ENCODE measurements at regions not wholly inside any gene's neighbourhood (a gene's known extent, or its start where the extent isn't known, plus 50 kb on each side); places are given as distances from the start of the nearest gene placed in this dataset.

- no peaks in the 10 kb centered on the region for H3K36me3 ChIP-seq (ENCODE audit: insufficient read depth)
- no peak overlapping the region for H3K9ac ChIP-seq
- no peak overlapping the region for H3K27ac ChIP-seq
- H3K79me2 ChIP-seq (ENCODE audit: insufficient read depth, low read depth), result no peaks in the 10 kb centered on the region
- H3K4me3 ChIP-seq (IDR thresholded peaks at IDR 0.05; ENCODE audit: insufficient read depth, low read depth, low read length), result no peak overlapping the region
- H4K20me1 ChIP-seq (ENCODE audit: insufficient read depth), result no peaks in the 10 kb centered on the region
- no peak overlapping the region for H3K4me2 ChIP-seq
- H2AFZ ChIP-seq (ENCODE audit: low read depth), result no peak overlapping the region
- no peaks in the 10 kb centered on the region for H3K4me1 ChIP-seq (ENCODE audit: low read depth, poor library complexity, severe bottlenecking)
- no peak for TF ChIP-seq CTCF (conservative IDR thresholded peaks at IDR 0.05; ENCODE audit: low read depth, low read length)
- no peaks in the 10 kb centered on the region for H3K27me3 ChIP-seq (ENCODE audit: insufficient read depth, low read depth)
These were observed 1089.2 kb upstream of the AUTS2 start for GRCh38 chr7:68509054-68509453.

DNA sequence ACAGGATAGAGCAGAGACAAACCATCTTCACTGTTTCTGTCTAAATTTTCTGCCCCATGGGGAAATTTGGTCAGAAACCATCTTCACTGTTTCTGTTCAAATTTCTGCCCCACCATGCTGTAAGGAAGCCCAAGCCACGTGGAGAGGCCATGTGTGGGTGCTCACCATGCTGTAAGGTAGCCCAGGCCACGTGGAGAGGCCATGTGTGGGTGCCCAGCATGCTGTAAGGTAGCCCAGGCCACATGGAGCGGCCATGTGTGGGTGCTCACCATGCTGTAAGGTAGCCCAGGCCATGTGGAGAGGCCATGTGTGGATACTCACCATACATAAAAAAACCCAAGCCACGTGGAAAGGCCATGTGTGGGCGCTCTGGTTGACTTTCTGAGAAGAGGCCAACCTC, 1088.7 kb upstream of the AUTS2 start:
- TF ChIP-seq CTCF (conservative IDR thresholded peaks at IDR 0.05; ENCODE audit: low read depth, low read length), result no peak

DNA sequence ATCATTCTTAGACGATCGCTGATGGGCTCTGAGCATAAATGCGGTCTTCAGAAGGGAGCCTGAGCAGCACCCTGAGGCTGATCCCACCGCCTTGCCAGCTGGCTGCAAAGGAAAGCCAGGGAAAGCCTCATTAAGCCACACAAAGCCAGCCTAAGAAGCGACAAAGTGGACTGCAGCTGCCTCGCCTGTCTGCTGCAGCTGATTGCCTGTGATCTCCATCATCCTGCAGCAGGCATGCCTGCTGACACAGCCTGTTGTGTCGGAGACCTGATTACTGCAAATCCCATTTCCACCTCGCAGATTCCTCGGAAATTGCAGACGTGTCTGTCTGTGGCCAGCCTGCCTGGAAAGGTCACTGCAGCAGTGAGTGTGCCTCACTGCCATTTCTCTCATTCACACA, 1087.0 kb upstream of the AUTS2 start:
- Histone ChIP-seq H3K4me3 (IDR thresholded peaks at IDR 0.05; ENCODE audit: insufficient read depth, low read depth, low read length) (no peak overlapping the region), H3K27ac (no peak overlapping the region), H3K36me3 (ENCODE audit: insufficient read depth) (no peaks in the 10 kb centered on the region), H4K20me1 (ENCODE audit: insufficient read depth) (no peaks in the 10 kb centered on the region), H3K79me2 (ENCODE audit: insufficient read depth, low read depth) (no peaks in the 10 kb centered on the region), H3K4me1 (ENCODE audit: low read depth, poor library complexity, severe bottlenecking) (no peaks in the 10 kb centered on the region), H3K9ac (no peak overlapping the region), H3K4me2 (no peak overlapping the region), H3K27me3 (ENCODE audit: insufficient read depth, low read depth) (no peaks in the 10 kb centered on the region), H2AFZ (ENCODE audit: low read depth) (no peak overlapping the region)
- no peak for TF ChIP-seq CTCF (conservative IDR thresholded peaks at IDR 0.05; ENCODE audit: low read depth, low read length)

More for the DNA sequence above, 1088.7 kb upstream of the AUTS2 start:
- no peaks in the 10 kb centered on the region for H3K36me3 ChIP-seq (ENCODE audit: insufficient read depth)
- no peak overlapping the region for H3K4me3 ChIP-seq (IDR thresholded peaks at IDR 0.05; ENCODE audit: insufficient read depth, low read depth, low read length)
- H3K27ac ChIP-seq, result no peak overlapping the region
- no peaks in the 10 kb centered on the region for H3K4me1 ChIP-seq (ENCODE audit: low read depth, poor library complexity, severe bottlenecking)
- no peak overlapping the region for H3K4me2 ChIP-seq
- no peaks in the 10 kb centered on the region for H4K20me1 ChIP-seq (ENCODE audit: insufficient read depth)
- H3K9ac ChIP-seq, result no peak overlapping the region
- no peaks in the 10 kb centered on the region for H3K27me3 ChIP-seq (ENCODE audit: insufficient read depth, low read depth)
- no peaks in the 10 kb centered on the region for H3K79me2 ChIP-seq (ENCODE audit: insufficient read depth, low read depth)
- H2AFZ ChIP-seq (ENCODE audit: low read depth), result no peak overlapping the region

DNA sequence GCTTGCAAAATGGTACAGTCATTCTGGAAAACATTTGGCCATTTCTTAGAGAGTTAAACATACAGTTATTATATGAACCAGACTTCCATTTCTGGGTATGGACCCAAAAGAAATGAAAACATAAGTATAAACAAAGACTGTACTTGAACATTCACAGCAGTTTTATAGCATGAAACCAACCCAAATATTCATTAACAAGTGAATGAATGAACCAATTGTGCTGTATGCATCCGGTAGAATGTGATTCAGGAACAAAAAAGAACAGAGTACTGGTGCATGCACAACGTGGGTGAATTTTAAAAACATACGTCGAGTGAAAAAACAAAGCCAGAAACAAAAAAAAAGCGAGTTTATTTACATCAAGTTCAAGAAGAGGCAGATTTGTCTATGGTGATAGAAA, 1085.8 kb upstream of the AUTS2 start:
- Histone ChIP-seq H3K4me1 (ENCODE audit: low read depth, poor library complexity, severe bottlenecking) (no peaks in the 10 kb centered on the region), H3K27ac (no peak overlapping the region), H2AFZ (ENCODE audit: low read depth) (no peak overlapping the region), H3K9ac (no peak overlapping the region), H4K20me1 (ENCODE audit: insufficient read depth) (no peaks in the 10 kb centered on the region), H3K36me3 (ENCODE audit: insufficient read depth) (no peaks in the 10 kb centered on the region), H3K27me3 (ENCODE audit: insufficient read depth, low read depth) (no peaks in the 10 kb centered on the region), H3K79me2 (ENCODE audit: insufficient read depth, low read depth) (no peaks in the 10 kb centered on the region), H3K4me2 (no peak overlapping the region), H3K4me3 (IDR thresholded peaks at IDR 0.05; ENCODE audit: insufficient read depth, low read depth, low read length) (no peak overlapping the region)
- TF ChIP-seq CTCF (conservative IDR thresholded peaks at IDR 0.05; ENCODE audit: low read depth, low read length), result no peak

DNA sequence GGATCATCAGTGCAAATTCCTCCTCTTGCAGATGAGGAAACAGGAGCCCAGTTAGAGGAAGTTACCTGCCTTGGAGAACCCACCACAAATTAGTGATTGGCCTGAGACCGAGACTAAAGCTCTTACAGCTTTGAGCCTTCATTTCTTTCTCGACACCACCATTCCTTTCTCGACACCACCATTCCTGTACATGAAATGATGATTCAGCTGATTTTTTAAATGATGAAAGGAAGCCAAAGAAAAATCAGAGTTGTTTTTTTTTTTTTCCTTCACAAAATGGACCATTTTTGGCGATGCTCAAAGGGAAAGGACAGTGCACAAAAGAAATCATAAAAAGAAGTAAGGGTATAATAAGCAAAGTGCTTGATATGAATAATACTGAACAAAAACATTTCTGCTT, 1080.2 kb upstream of the AUTS2 start:
- TF ChIP-seq CTCF (conservative IDR thresholded peaks at IDR 0.05; ENCODE audit: low read depth, low read length), result no peak
- Histone ChIP-seq H3K4me1 (ENCODE audit: low read depth, poor library complexity, severe bottlenecking) (no peaks in the 10 kb centered on the region), H3K27ac (no peak overlapping the region), H3K36me3 (ENCODE audit: insufficient read depth) (no peaks in the 10 kb centered on the region), H4K20me1 (ENCODE audit: insufficient read depth) (no peaks in the 10 kb centered on the region), H3K79me2 (ENCODE audit: insufficient read depth, low read depth) (no peaks in the 10 kb centered on the region), H3K4me3 (IDR thresholded peaks at IDR 0.05; ENCODE audit: insufficient read depth, low read depth, low read length) (no peak overlapping the region), H2AFZ (ENCODE audit: low read depth) (no peak overlapping the region), H3K27me3 (ENCODE audit: insufficient read depth, low read depth) (no peaks in the 10 kb centered on the region), H3K4me2 (no peak overlapping the region), H3K9ac (no peak overlapping the region)
